H1 (cell line): ENCODE measurements at regions not wholly inside any gene's neighbourhood (a gene's known extent, or its start where the extent isn't known, plus 50 kb on each side); places are given as distances from the start of the nearest gene placed in this dataset.

Source experiments
- CTCF ChIA-PET: fragments of 300-600 bp; sonication (Branson Sonifier 250); formaldehyde crosslinking; loops from one replicate; lab custom pipeline; 2021; ENCODE audit not compliant: partially characterized antibody; lab: Charles Lee
- POLR2A ChIA-PET: fragments of 300-600 bp; sonication (Branson Sonifier 250); formaldehyde crosslinking; loops from one replicate; lab custom pipeline; 2021; ENCODE audit warnings: inconsistent platforms; ENCODE audit not compliant: partially characterized antibody; lab: Charles Lee
- DNase-seq, 2 experiments: peaks; one replicate each; pipeline versions ENCODE4 v3.0.0 to v3.0.0-alpha.2; 2010 to 2022; ENCODE audit warnings: low spot score in 2 of 2, low read depth in 1 of 2, mixed read lengths in 1 of 2
- FAIRE-seq: peaks from 2 replicates; lab custom pipeline; 2011; peaks lifted over from hg19 to GRCh38; lab: Jason Lieb, UNC
- H2AFZ ChIP-seq: 2 replicates; pipeline ENCODE4 v1.8.1; 2012; ENCODE audit warnings: low read length, inconsistent platforms
- H2AK5ac ChIP-seq: 2 replicates; pipeline ENCODE4 v1.6.1; 2013; ENCODE audit warnings: low read depth, low read length
- H2BK120ac ChIP-seq: replicated peaks from 2 replicates; pipeline ENCODE3; 2013; ENCODE audit warnings: low read depth, low read length, inconsistent platforms
- H2BK12ac ChIP-seq: 2 replicates; pipeline ENCODE4 v1.6.1; 2013; ENCODE audit warnings: low read depth, low read length
- H2BK15ac ChIP-seq: 2 replicates; pipeline ENCODE4 v1.6.1; 2013; ENCODE audit warnings: low read length
- H2BK20ac ChIP-seq: 2 replicates; pipeline ENCODE4 v1.6.1; 2013; ENCODE audit warnings: low read length
- H2BK5ac ChIP-seq: 2 replicates; pipeline ENCODE4 v1.6.1; 2013; ENCODE audit warnings: low read depth, low read length
- H3K14ac ChIP-seq: 2 replicates; pipeline ENCODE4 v1.6.1; 2013; ENCODE audit warnings: inconsistent platforms; ENCODE audit not compliant: insufficient read length
- H3K18ac ChIP-seq: 2 replicates; pipeline ENCODE4 v1.6.1; 2013; ENCODE audit warnings: low read length; ENCODE audit errors: extremely low read depth
- H3K23ac ChIP-seq: 2 replicates; pipeline ENCODE4 v1.6.1; 2013; ENCODE audit warnings: inconsistent platforms; ENCODE audit not compliant: insufficient read length
- H3K23me2 ChIP-seq: 2 replicates; pipeline ENCODE4 v1.6.1; 2013; ENCODE audit warnings: low read depth, low read length
- H3K27ac ChIP-seq: 2 replicates; pipeline ENCODE4 v1.6.1; 2011; ENCODE audit warnings: low read depth, low read length, inconsistent platforms
- H3K27me3 ChIP-seq, 4 experiments: replicated peaks in 1 of 4; 1 replicate in 1 of 4; 2 replicates in 3 of 4; pipeline versions ENCODE4 v1.6.1 to v1.8.1; 2011 to 2013; ENCODE audit warnings: low read length in 3 of 4, mild to moderate bottlenecking in 3 of 4, inconsistent platforms in 2 of 4, mixed read lengths in 2 of 4, moderate library complexity in 1 of 4; ENCODE audit not compliant: control insufficient read depth in 3 of 4, insufficient read depth in 3 of 4; ENCODE audit errors: extremely low read depth in 1 of 4
- H3K36me3 ChIP-seq, 4 experiments: 2 replicates each; pipeline versions ENCODE4 v1.6.1 to v1.8.1; 2011 to 2013; ENCODE audit warnings: mild to moderate bottlenecking in 4 of 4, low read length in 3 of 4, moderate library complexity in 2 of 4, control low read depth in 1 of 4, inconsistent platforms in 1 of 4; ENCODE audit not compliant: insufficient read depth in 4 of 4, control insufficient read depth in 2 of 4
- H3K4ac ChIP-seq: replicated peaks from 2 replicates; pipeline ENCODE3; 2013; ENCODE audit warnings: low read length, low read depth, mixed read lengths, inconsistent platforms; ENCODE audit not compliant: insufficient read length
- H3K4me1 ChIP-seq, 4 experiments: replicated peaks in 1 of 4; 1 replicate in 1 of 4; 2 replicates in 3 of 4; pipeline versions ENCODE4 v1.6.1 to v1.8.1; 2011 to 2013; ENCODE audit warnings: low read length in 3 of 4, inconsistent platforms in 2 of 4, mixed read lengths in 1 of 4; ENCODE audit not compliant: insufficient read depth in 4 of 4, control insufficient read depth in 3 of 4
- H3K4me2 ChIP-seq, 2 experiments: 2 replicates each; pipeline versions ENCODE4 v1.6.1 to v1.8.1; 2011 to 2013; ENCODE audit warnings: low read depth in 2 of 2, low read length in 2 of 2, control low read depth in 1 of 2, inconsistent platforms in 1 of 2, mild to moderate bottlenecking in 1 of 2; ENCODE audit not compliant: insufficient read depth in 1 of 2
- H3K4me3 ChIP-seq, 4 experiments: fragments of 200-600, 300-600 bp in 1 of 4; sonication (generic), shearing (Covaris generic), sonication (Bioruptor Twin) in 1 of 4; 2 replicates each; pipeline versions ENCODE4 v1.5.1 to v1.8.1; 2011 to 2016; ENCODE audit warnings: low read length in 4 of 4, low read depth in 3 of 4, control low read depth in 2 of 4, inconsistent platforms in 2 of 4, mild to moderate bottlenecking in 2 of 4, mixed read lengths in 1 of 4, moderate library complexity in 1 of 4; ENCODE audit not compliant: insufficient read depth in 2 of 4; ENCODE audit errors: extremely low read depth in 1 of 4
- H3K56ac ChIP-seq: replicated peaks from 2 replicates; pipeline ENCODE3; 2013; ENCODE audit warnings: low read depth, mild to moderate bottlenecking, mixed read lengths, low read length, inconsistent platforms; ENCODE audit not compliant: insufficient read length
- H3K79me1 ChIP-seq: 2 replicates; pipeline ENCODE4 v1.6.1; 2013; ENCODE audit warnings: low read depth, low read length, control low read depth
- H3K79me2 ChIP-seq, 2 experiments: 2 replicates each; pipeline versions ENCODE4 v1.6.1 to v1.8.1; 2012 to 2013; ENCODE audit warnings: low read length in 2 of 2, mild to moderate bottlenecking in 2 of 2, inconsistent platforms in 1 of 2; ENCODE audit not compliant: insufficient read depth in 2 of 2, control insufficient read depth in 1 of 2
- H3K9ac ChIP-seq, 4 experiments: replicated peaks in 1 of 4; 1 replicate in 1 of 4; 2 replicates in 3 of 4; pipeline versions ENCODE4 v1.6.1 to v1.8.1; 2011 to 2013; ENCODE audit warnings: low read depth in 3 of 4, low read length in 3 of 4, control low read depth in 2 of 4, mild to moderate bottlenecking in 2 of 4, moderate library complexity in 2 of 4, inconsistent platforms in 1 of 4; ENCODE audit errors: extremely low read depth in 1 of 4
- H3K9me3 ChIP-seq, 2 experiments: 2 replicates each; pipeline versions ENCODE4 v1.6.1 to v1.8.1; 2012 to 2013; ENCODE audit warnings: mild to moderate bottlenecking in 2 of 2, moderate library complexity in 2 of 2, control low read depth in 1 of 2, inconsistent platforms in 1 of 2, low read depth in 1 of 2, low read length in 1 of 2, mixed read lengths in 1 of 2; ENCODE audit not compliant: insufficient read depth in 2 of 2
- H4K20me1 ChIP-seq, 2 experiments: replicated peaks in 1 of 2; 2 replicates each; pipeline versions ENCODE3 to v1.8.1; 2011 to 2013; ENCODE audit warnings: inconsistent platforms in 2 of 2, low read length in 2 of 2, mild to moderate bottlenecking in 1 of 2; ENCODE audit not compliant: insufficient read depth in 2 of 2, control insufficient read depth in 1 of 2
- H4K5ac ChIP-seq: 2 replicates; pipeline ENCODE4 v1.6.1; 2013; ENCODE audit warnings: low read length, low read depth, mixed read lengths, inconsistent platforms; ENCODE audit not compliant: insufficient read length
- H4K8ac ChIP-seq: 2 replicates; pipeline ENCODE4 v1.8.0; 2013; ENCODE audit warnings: mild to moderate bottlenecking, moderate library complexity, low read length, inconsistent platforms; ENCODE audit not compliant: insufficient read depth; ENCODE audit errors: extremely low read depth
- H4K91ac ChIP-seq: replicated peaks from 2 replicates; pipeline ENCODE3; 2013; ENCODE audit warnings: low read length, mixed read lengths, inconsistent platforms; ENCODE audit not compliant: insufficient read length
- ASH2L ChIP-seq: fragments of 200-600, 300-600 bp; sonication (generic); IDR thresholded peaks from one replicate; pipeline ENCODE4 v1.7.1; 2017; ENCODE audit warnings: low read length
- ATF2 ChIP-seq: IDR thresholded peaks from 2 replicates; pipeline ENCODE4 v1.6.1; 2012; ENCODE audit warnings: low read length, inconsistent platforms
- CBX5 ChIP-seq: fragments of 300-800, 300-1000 bp; sonication (generic); IDR thresholded peaks from 2 replicates; pipeline ENCODE4 v1.7.1; 2016; ENCODE audit warnings: antibody characterized with exemption, low read length, low read depth
- CBX8 ChIP-seq: fragments of 300-800, 300-1000 bp; sonication (generic); IDR thresholded peaks from 2 replicates; pipeline ENCODE4 v1.7.1; 2016; ENCODE audit warnings: low read depth, low read length, borderline replicate concordance
- CTBP2 ChIP-seq: IDR thresholded peaks from 2 replicates; pipeline ENCODE4 v1.7.0; 2011; ENCODE audit warnings: borderline replicate concordance, mild to moderate bottlenecking, moderate library complexity, mixed read lengths, low read length; ENCODE audit not compliant: insufficient read depth, insufficient read length
- GTF2F1 ChIP-seq: IDR thresholded peaks from 2 replicates; pipeline ENCODE4 v1.6.1; 2012; ENCODE audit warnings: low read depth, low read length, improper control_type of control experiment, borderline replicate concordance
- MAFK ChIP-seq: IDR thresholded peaks from 2 replicates; pipeline ENCODE4 v1.6.1; 2012; ENCODE audit warnings: low read depth, mild to moderate bottlenecking, improper control_type of control experiment, low read length
- RAD21 ChIP-seq, 2 experiments: IDR thresholded peaks in 1 of 2; conservative IDR thresholded peaks in 1 of 2; 2 replicates each; pipeline ENCODE4 v1.6.1; 2011; ENCODE audit warnings: low read depth in 2 of 2, low read length in 2 of 2, improper control_type of control experiment in 1 of 2, inconsistent platforms in 1 of 2, mild to moderate bottlenecking in 1 of 2, moderate library complexity in 1 of 2
- SAP30 ChIP-seq: fragments of 300-600 bp; sonication (generic); IDR thresholded peaks from 2 replicates; pipeline ENCODE4 v1.7.1; 2012; ENCODE audit warnings: low read length, moderate library complexity, mild to moderate bottlenecking, inconsistent platforms; ENCODE audit not compliant: insufficient read depth, insufficient replicate concordance
- SIRT6 ChIP-seq: IDR thresholded peaks from one replicate; pipeline ENCODE4 v1.7.1; 2012; ENCODE audit warnings: low read length, inconsistent platforms
- WGBS, 2 experiments: shearing (Covaris generic) in 1 of 2; methylation state at CpG; one replicate each; pipeline versions ENCODE4 v1.1.6 to v1.1.7; 2013 to 2015; ENCODE audit warnings: low lambda C conversion rate in 2 of 2, mixed read lengths in 2 of 2, inconsistent platforms in 1 of 2, low coverage in 1 of 2, missing lambda C conversion rate in 1 of 2; ENCODE audit not compliant: insufficient replicate concordance in 2 of 2, insufficient coverage in 1 of 2, insufficient read length in 1 of 2; ENCODE audit errors: extremely low coverage in 1 of 2, missing lambda C conversion rate in 1 of 2; 5-methylcytosine and 5-hydroxymethylcytosine counted together

GRCh38 chr4:123507376-123507775, 110.8 kb downstream of the SPRY1 start:
- no peak overlapping the region for H3K27ac ChIP-seq
- H2BK120ac ChIP-seq: peak overlapping the region; percentile 88
- H3K23me2 ChIP-seq: peaks cover 3% of the 10 kb centered on the region; the same call in 1 of the 2 replicates
- no peak overlapping the region for H3K18ac ChIP-seq
- peak overlapping the region; percentile 82; the same call in 1 of the 2 replicates for H2BK12ac ChIP-seq
- no peak overlapping the region for H4K8ac ChIP-seq
- no peak overlapping the region for H3K56ac ChIP-seq
- no peak overlapping the region for H3K4me3 ChIP-seq
- H3K9ac ChIP-seq: no peak overlapping the region
- no peak overlapping the region for H3K23ac ChIP-seq
- no peaks in the 10 kb centered on the region; a peak in 2 of 7 replicates for H3K27me3 ChIP-seq
- peaks cover 6 to 12% (median 9%) of the 10 kb centered on the region in 4 experiments for H3K4me1 ChIP-seq
- no peak for FAIRE-seq
- H3K79me1 ChIP-seq: no peaks in the 10 kb centered on the region
- no peak for DNase-seq
- 0 out of 2 replicates have a peak overlapping the region, but pooled peaks have one; percentile 11 for H2AK5ac ChIP-seq
- peaks cover 5 to 8% of the 10 kb centered on the region in 2 experiments; a peak in 2 of 4 replicates for H3K9me3 ChIP-seq
- TF ChIP-seq CBX5 (no peak), CTBP2 (no peak), RAD21 (IDR thresholded peaks at IDR 0.05 in 1 of 2, conservative IDR thresholded peaks at IDR 0.05 in 1 of 2; ENCODE audit: low read depth in 2 of 2, low read length in 2 of 2) (no peak), MAFK (no peak), GTF2F1 (no peak), SIRT6 (no peak), ASH2L (no peak), SAP30 (no peak), ATF2 (no peak), CBX8 (no peak)
- TF ChIP-seq, all 59 proteins: peak for 0
- no peak overlapping the region for H3K14ac ChIP-seq
- peak overlapping the region; percentile 11 for H4K91ac ChIP-seq
- no peak overlapping the region for H2AFZ ChIP-seq
- H4K5ac ChIP-seq: no peak overlapping the region
- H4K20me1 ChIP-seq: no peaks in the 10 kb centered on the region
- POLR2A ChIA-PET: interaction anchor here (1.2 kb wide), 1 partner anchor 22 kb away, joined by 3 read pairs; no protein-coding TSS in a partner anchor
- CTCF ChIA-PET: interaction anchor here (0.7 to 1.8 kb wide), 3 partner anchors 25 to 57 kb away, joined by 3 to 6 read pairs (median 3); no protein-coding TSS in a partner anchor
- H2BK5ac ChIP-seq: peak overlapping the region; percentile 8; the same call in 1 of the 2 replicates
- H2BK15ac ChIP-seq: 0 out of 2 replicates have a peak overlapping the region, but pooled peaks have one; percentile 20
- H3K79me2 ChIP-seq: no peaks in the 10 kb centered on the region
- H3K4ac ChIP-seq: peak overlapping the region; percentile 36
- H3K4me2 ChIP-seq: no peak overlapping the region; a peak in 1 of 4 replicates
- 67% methylated on average over 2 of the region's 2 CpGs; no CpG with 5 or more reads in 1 of the 2 experiments for WGBS, 2 experiments
- peak overlapping the region; percentile 78; the same call in 1 of the 2 replicates for H2BK20ac ChIP-seq
- H3K36me3 ChIP-seq: peaks cover 0 to 4% (median 1%) of the 10 kb centered on the region in 4 experiments; a peak in 3 of 8 replicates
